ENCODE measurements at regions not wholly inside any gene's neighbourhood (a gene's known extent, or its start where the extent isn't known, plus 50 kb on each side); places are given as distances from the start of the nearest gene placed in this dataset.
"Not testable (repeated sequence)": the region's sequence is repeated elsewhere in the genome, so short reads cannot be mapped to it uniquely, and the experiment has no call there.

DNA sequence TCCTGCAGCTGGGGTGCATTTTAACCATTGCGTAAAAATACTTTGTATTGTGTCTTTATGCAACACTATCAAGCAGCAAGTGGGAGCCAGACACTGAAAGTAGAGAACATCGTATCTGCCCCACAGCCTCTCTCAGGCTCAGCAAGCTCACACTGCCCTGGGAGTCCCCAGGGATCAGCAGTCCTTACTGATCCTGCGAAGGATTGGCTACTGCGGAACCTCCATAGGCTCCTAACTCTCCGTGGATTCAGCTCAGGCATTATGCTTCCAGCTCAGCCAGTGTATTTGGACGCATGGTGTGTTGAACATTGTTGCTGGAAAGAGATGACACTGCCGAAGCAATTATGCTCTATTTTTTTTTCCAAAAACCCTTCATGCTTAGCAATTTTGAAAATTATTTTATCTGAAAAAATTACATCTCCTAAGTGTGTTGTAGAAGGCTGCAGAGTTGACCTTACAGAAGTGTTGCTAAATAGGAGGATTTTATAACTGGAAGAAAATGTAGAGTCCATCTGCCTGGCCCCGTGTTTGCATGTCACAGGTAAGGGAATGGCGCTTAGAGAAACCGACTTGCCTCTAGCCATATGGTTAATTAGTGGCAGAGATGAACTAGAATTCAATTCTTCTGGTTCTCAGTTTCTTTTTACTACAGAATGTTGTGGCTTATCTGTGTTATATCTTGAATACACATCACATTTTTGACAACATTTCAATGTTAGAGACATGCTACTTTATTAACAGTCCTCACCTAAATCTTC, 276.4 kb upstream of the COBL start:
- DNase-seq, result peak; percentile 64

- peak; percentile 32 for DNase-seq
Observed at GRCh38 chr7:51591223-51591622, 274.6 kb upstream of the COBL start.

DNA sequence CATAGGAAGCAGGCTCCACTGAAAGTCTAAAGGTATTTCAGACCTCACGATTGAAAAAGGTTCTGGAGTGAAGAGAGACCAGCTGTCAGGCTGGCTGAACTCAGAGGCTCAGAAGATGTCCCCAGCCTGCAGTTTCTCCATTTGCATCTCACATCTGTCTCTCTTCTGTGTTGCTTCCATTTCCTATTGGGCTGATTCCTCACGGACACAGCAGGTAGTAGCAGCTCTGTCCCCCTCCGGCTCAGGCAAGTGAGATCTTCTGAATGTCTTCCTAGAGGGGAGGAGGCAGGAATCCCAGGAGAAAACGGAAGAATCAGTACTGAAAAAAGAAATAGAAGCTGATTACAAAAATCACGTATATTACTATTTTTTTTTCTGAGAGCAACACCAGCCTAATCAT, 274.1 kb upstream of the COBL start:
- DNase-seq, result peak; percentile 51

- DNase-seq, result peak; percentile 90
Observed at GRCh38 chr7:51589111-51589510, 272.5 kb upstream of the COBL start.

- DNase-seq, result peak; percentile 73
Observed at GRCh38 chr7:51587604-51588003, 271.0 kb upstream of the COBL start.

GRCh38 chr7:51577390-51577789, 260.8 kb upstream of the COBL start:
- peak; percentile 42 for DNase-seq

- no peak for DNase-seq
Observed at GRCh38 chr7:51569581-51569980, 253.0 kb upstream of the COBL start.

GRCh38 chr7:51569176-51569575, 252.6 kb upstream of the COBL start:
- DNase-seq, result no peak

DNA sequence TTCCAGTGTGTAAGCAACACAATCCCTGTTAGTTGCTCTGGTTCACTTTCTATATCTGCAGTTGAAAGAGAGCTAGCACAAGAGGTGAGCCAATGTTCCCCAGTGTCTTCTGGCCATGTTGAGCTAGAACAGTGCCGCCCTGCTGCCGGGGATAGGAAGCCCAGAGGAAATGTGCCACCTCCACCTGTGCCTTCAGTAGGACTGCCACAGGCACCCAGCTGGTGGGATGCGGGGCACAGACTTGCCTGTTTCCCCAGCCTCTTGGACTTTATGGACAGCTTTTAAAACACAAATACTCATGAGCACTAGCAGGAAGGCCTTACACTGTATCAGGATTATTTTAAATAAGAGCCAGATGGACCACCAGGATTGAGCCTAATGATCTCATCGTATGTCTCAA, 234.5 kb upstream of the COBL start:
- no peak for DNase-seq

DNA sequence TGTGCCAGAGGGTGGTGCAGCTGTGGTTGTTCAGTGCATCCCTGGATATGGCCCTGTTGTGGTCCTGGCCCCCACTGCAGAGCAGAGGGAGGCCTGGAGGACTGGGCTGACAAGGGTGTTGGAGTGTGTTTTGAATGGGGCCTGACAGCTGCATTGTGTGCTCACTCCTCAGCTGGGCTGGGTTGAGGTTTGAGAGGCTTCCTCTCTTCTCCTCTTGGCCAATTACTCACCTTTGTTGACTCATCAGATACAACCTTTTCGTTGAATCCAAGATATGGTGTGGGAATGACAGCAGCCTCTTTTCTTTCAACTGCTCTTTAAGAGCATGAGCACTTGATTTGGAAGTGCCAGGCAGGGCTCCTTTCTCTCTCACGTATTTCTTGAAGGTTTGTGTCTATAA, 228.5 kb upstream of the COBL start:
- DNase-seq, result peak; percentile 21

GRCh38 chr7:51543801-51544553, 227.4 kb upstream of the COBL start:
- peak; percentile 99 for DNase-seq

- DNase-seq, result not testable (repeated sequence)
Observed at GRCh38 chr7:51540906-51541305, 224.3 kb upstream of the COBL start.

GRCh38 chr7:51539840-51540239, 223.2 kb upstream of the COBL start:
- no peak for DNase-seq

GRCh38 chr7:51528172-51528571, 211.6 kb upstream of the COBL start:
- DNase-seq, result no peak

DNA sequence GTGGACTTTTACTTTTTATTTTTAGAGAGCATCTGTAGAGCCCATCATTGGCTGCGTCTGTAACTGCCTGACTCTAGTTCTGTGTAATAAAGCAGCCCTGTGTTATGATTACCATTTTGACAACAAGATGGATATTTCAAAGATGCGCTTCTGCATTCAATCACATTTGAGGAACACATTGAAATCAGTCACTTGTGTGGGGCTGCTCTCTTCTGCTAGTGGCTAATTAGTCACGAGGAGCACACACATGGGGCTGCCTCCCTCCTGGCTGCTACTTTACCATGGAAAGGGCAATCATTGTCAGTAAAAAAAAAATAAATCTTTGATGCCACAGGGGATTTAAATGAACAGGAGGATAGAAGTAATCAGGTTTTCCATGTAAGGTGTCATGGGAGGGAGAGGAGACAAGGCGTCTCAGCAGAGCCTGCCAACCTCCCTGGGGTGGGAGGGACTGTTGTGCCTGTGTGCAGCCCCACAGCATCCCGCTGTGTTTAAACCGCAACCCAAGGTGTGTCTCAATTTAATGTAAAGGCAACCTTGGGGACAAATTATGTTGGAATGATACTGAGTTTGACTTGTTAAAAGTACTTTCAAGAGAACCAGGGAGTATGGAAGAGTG, 205.2 kb upstream of the COBL start:
- peak; percentile 75 for DNase-seq

DNA sequence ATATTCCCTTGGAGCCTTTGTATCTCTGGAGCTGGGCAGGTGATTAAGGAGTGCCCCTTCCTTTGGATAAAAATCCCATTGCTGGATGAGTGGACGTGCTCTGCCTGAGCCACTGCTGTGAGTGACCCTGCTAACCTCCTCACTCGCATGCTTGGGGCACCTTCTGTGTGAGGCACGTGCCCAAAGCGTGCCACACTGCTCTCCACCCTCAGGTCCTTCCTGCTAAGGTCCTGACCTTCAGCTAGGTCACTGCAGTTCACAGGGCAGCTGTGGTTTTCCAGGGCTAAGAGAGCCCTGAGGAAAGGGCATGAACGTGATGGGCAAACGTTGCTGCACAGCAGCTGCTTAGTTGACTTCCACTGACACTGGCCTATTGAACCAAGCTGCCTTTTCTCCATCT, 204.4 kb upstream of the COBL start:
- DNase-seq, result no peak

GRCh38 chr7:51518646-51519045, 202.0 kb upstream of the COBL start:
- no peak for DNase-seq

DNA sequence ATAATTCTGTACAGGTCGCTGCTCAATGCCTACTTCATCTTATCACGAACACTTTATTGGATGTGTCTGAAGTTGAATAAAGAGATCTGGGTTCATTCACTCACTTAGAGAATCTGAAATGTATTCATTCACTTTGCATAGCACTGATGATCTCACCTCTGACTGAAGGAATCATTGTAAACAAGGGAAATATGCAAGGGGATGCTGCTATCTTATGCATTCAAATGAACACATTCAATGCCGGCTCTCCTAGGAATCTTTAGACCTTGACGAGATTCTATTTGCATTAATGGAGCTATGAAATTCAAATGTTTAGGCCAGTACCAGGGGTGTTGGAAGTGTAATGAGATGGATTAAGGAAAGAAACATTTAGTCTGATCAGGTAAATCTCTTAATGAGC, 200.6 kb upstream of the COBL start:
- DNase-seq, result no peak

DNA sequence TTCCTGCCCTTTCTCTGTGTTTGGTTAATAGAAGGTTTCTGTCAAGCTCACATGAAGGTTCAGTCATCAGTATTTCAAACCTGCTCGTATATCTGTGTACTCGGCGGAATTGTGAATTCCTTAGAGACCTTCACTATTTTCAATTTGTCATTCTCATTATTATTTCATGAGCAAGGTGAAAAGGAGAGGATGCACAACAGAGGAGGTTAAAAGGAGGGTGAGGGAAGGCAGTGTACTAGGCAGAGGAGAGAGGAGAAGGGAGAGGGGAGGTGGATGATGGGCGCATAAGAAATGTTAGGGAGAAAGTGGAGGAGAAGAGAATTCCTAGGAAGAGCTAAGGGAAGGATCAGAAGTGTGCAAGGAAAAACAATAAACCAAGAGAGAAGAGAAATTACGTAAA, 185.0 kb upstream of the COBL start:
- peak; percentile 84 for DNase-seq

- DNase-seq, result peak; percentile 25
Observed at GRCh38 chr7:51482976-51483375, 166.4 kb upstream of the COBL start.

DNA sequence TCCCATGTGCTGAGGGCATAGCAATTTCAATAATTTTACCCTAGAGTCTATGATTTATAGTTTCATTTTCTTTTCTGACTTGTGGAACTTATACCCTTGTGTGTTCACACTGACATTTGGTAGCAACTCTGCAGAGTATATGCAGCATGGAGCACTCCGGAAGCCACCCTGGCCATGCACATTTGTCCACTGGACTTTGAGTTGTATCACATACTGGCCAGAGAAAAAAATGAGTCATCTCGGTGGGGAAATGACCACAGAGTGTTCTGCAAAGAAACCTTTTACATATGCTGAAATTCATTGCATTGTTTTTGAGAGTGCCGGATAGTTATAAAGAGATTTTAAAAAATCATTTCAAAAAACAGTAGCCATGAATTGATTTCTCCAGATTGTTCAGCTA, 164.8 kb upstream of the COBL start:
- no peak for DNase-seq

GRCh38 chr7:51477819-51478218, 161.2 kb upstream of the COBL start:
- DNase-seq, result no peak

GRCh38 chr7:51477323-51477722, 160.7 kb upstream of the COBL start:
- DNase-seq, result no peak

GRCh38 chr7:51476026-51476425, 159.4 kb upstream of the COBL start:
- DNase-seq, result no peak

All from NCI-H69 (cell line).